ENCODE measurements at regions not wholly inside any gene's neighbourhood (a gene's known extent, or its start where the extent isn't known, plus 50 kb on each side); places are given as distances from the start of the nearest gene placed in this dataset.
"Not testable (repeated sequence)": the region's sequence is repeated elsewhere in the genome, so short reads cannot be mapped to it uniquely, and the experiment has no call there.

DNA sequence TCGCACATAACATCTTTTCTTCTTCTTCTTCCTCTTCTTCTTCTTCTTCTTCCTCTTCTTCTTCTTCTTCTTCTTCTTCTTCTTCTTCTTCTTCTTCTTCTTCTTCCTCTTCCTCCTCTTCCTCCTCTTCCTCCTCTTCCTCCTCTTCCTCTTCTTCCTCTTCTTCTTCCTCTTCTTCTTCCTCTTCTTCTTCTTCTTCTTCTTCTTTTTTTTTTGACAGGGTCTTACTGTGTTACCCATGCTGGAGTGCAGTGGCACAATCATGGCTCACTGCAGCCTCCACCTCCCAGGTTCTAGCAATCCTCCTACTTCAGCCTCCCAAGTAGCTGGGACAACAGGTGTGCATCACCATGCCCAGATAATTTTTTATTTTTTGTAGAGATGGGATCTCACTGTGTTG is 151.0 kb upstream of the HS3ST2 start:
- TF ChIP-seq, protein P1, sequence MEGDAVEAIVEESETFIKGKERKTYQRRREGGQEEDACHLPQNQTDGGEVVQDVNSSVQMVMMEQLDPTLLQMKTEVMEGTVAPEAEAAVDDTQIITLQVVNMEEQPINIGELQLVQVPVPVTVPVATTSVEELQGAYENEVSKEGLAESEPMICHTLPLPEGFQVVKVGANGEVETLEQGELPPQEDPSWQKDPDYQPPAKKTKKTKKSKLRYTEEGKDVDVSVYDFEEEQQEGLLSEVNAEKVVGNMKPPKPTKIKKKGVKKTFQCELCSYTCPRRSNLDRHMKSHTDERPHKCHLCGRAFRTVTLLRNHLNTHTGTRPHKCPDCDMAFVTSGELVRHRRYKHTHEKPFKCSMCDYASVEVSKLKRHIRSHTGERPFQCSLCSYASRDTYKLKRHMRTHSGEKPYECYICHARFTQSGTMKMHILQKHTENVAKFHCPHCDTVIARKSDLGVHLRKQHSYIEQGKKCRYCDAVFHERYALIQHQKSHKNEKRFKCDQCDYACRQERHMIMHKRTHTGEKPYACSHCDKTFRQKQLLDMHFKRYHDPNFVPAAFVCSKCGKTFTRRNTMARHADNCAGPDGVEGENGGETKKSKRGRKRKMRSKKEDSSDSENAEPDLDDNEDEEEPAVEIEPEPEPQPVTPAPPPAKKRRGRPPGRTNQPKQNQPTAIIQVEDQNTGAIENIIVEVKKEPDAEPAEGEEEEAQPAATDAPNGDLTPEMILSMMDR (IDR thresholded peaks at IDR 0.05; ENCODE audit: poor library complexity): not testable (repeated sequence)
- not testable (repeated sequence) for TF ChIP-seq EZH2phosphoT487 (IDR thresholded peaks at IDR 0.05; ENCODE audit: low read depth, severe bottlenecking, unreplicated experiment); EZH2 (IDR thresholded peaks at IDR 0.05; ENCODE audit: borderline replicate concordance)

All from hepatocyte (in vitro differentiated cells).